GM19043 (cell line): ENCODE measurements at regions not wholly inside any gene's neighbourhood (a gene's known extent, or its start where the extent isn't known, plus 50 kb on each side); places are given as distances from the start of the nearest gene placed in this dataset.
"Not testable (repeated sequence)": the region's sequence is repeated elsewhere in the genome, so short reads cannot be mapped to it uniquely, and the experiment has no call there.

Source experiments
- ATAC-seq: cut with Tn5 transposase; IDR thresholded peaks from one replicate; pipeline ENCODE4 v1.9.1; 2021; ENCODE audit warnings: low read depth; ENCODE audit not compliant: unreplicated experiment

DNA sequence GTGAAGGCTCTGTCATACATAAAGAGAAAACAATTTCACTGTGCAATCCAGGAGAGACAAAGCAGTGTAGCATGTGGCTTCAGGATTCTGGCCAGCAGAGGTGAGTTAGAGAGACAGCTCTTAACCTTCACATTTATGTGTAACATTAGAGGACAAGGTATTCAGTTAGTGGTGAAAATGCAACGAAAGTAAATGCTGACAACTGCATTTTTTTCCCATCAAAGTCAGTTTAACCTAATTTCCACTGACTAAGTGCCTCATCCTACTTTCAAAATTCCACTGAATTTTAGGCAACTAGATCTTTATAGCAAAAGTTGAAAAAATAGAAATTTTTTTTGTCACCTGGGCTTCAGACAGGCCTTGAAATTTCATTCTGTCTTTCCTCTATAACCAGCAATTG, 130.8 kb upstream of the LNX1 start:
- ATAC-seq: no peak

DNA sequence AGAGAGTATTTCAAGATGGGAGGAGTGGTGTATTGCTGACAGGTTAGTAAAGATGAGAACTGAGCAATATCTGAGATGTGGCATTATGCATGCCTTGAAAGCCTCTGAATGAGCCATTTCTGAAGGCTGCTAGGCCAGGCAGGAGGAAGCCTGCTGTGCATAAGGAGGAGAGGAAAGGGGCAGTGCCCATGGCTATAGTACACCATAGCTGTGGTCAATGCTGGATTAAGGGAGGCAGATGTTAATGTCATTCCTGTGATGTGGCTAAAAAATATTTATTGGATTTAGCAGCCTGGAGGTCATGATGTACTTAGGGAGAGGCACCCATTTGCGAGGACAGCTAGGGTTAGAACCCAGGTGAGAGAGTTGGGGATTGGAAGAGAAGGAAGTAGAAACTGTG, 130.0 kb upstream of the LNX1 start:
- no peak for ATAC-seq

DNA sequence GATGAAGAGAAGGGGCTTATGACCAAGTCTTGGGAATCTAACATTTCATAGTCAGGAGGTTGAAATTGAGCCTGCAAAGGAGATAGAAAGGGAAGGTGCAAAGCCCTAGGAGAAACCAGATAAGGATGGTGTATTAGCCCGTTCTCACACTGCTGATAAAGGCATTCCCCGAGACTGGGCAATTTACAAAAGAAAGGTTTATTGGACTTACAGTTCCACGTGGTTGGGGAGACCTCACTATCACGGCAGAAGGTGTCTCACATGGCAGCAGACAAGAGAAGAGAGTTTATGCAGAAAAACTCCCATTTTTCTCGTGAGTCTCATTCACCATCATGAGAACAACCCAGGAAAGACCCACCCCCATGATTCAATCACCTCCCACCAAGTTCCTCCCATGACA, 129.5 kb upstream of the LNX1 start:
- ATAC-seq: no peak

DNA sequence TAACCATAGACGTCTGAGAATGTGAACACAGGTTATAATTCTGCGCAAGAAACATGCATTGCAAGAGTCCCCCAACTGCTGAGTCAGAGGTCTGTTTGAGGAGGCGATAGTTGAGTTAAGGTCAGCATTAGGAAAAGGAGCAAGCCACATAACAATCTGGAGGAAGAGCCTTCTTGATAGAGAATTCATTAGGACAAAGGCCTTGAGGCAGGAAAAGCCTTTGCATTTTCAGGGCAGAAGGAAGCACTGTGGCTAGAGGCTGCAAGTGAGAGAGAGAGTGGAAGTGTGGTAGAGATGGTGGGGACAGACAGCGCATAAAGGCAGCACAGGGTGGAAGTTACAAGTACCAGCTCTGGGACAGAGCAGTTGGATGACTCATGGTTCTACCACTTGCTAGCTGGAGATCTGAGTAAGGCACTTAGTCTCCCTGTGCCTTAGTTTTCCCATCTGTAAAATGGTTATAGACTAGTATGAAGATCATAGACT, 125.8 kb upstream of the LNX1 start:
- no peak for ATAC-seq

DNA sequence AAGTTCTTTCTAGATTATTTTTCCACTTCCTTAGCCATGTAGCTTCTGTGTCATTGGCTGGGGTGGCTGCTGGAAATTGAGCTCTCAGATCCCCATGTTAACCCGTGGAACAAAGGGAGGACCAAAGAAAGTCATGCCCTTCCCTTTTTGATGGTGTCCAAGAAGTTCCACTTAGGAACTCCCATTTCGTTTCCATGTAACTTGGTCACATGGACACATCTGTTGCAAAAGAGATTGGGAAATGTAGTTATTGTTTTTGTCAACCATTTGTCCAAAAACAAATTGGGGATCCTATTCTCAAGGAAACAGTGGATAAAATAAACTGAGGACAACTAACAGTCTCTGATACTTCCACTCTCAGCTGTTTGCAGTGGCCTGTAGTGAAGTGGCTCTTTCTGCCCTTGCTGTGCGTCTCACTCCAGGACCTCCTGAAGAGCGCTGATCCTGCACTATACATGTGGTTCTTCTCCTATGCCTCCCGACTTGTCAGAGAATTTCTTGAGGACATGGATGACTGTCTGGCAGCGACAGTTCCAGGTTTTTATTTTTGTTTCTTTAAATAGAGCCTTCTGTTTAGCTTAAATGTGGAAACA, 125.3 kb upstream of the LNX1 start:
- no peak for ATAC-seq

DNA sequence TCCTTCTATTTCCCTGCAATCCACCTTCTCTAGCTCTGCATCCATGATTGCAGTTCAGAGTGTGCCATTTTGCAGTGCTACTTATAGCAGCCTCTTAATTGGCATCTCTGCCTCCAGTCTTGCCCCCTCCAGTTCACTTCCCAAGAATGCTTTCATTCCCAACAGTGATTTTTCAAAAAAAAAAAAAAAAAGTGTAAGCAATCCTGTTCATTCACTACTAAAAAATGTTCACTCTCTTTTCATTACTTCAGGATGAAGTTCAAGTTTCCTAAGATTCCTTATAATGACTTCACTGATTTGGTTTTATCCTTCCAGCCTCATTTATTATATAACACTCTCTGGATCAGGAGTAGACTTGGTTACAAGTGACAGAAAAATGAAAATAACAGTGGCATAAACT, 124.7 kb upstream of the LNX1 start:
- no peak for ATAC-seq

DNA sequence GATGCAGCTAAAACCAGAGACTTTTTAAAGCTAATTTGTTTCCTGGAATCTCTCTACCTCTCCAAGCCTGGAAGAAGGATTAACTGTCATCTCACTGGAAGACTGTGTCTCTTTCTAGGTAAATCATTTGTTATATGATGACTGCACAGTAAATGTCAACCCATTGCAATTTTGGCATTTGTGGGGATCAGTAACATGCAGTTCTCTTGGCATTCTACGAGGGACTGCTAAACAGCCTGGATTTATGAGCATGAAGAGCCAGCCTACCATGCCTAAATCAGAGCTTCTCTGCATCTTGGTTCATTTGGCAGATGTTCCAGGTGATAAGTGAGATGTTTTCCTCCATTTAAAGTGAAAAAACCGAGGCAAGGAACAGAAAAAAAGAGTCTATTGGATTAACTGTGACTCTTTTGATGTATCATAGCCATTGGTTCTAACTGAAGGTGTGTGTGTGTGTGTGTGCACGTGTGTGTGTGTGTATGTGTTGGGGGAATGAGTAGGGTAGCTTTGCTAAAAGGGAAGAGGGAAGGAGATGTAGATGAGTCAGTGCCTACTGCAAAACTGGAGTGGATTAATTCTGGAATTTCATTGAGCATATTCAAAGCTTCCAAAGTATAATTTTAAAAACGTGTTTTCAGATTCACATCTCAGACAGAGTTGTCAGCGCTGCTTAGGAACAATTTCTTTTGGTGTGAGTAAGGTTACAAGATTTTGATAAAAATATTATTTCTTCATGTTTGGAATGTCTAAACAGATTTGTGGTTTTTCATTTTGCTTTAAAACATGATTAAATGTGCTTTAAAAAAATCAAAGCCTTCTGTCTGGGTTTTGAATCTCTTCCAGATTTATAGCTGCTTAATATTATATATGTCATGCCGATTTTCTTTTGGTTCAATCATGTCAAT, 123.2 kb upstream of the LNX1 start:
- ATAC-seq: no peak

DNA sequence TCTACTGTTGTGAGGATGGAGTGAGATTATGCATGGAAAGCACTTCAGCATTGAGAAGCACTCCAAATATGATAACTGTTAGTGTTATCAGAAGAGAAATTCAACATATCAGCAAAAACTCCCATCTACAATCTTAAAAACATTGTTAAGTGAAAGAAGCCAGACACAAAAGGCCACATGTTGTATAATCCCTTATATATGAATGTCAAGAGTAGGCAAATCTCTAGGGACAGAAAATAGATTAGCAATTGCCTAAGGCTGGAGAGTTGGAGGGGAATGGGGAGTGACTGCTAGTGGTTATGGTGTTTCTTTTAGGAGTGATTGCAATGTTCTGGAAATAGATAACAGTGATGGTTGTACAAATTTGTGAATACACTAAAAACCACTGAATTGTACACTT, 122.5 kb upstream of the LNX1 start:
- no peak for ATAC-seq

DNA sequence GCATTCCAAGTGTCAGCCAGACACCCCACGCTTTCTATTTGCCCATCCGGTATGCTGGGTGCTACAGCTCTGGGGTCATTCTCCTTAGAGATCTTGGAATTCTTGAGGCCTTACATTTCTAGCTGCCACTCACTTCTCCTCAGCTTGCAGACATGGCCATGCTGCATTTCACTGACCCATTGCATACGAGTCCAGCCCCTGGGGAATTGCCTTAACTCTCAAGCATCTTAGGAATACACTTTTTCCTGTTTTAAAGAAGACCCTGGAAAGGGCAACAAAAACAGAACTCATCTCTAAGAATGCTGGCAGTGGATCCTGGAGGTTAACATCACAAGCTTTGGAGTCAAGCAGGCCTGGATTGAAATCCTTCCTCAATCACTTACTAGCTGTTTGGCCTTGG, 122.0 kb upstream of the LNX1 start:
- no peak for ATAC-seq

DNA sequence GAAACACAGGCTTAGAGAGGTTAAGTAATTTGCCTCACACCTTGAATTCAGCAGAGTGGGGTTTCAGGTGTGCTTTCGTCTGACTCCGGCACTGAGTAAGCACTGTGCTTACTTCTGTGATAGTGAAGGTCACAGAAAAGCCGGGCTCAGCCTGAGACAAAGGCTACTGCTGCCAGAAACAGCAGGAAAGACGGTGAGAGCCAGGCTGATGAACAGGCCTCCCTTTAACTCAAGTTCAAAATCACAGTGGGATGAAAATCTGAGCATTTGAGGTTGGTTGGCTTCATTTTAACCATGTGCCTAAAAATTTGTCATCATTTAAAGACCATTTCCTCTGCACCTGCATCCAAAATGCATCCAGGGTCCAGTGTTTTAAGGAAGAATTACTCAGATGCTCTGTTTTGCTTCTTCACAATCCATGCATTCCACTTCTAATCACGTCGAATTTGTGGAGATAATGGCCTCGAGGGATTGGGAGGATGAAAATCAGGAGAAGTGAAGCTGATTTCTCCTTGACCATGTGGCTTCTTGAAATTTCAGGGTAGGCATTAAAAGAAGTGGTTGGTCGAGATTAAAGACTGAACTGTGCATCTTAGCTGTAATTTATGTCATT, 121.2 kb upstream of the LNX1 start:
- no peak for ATAC-seq

DNA sequence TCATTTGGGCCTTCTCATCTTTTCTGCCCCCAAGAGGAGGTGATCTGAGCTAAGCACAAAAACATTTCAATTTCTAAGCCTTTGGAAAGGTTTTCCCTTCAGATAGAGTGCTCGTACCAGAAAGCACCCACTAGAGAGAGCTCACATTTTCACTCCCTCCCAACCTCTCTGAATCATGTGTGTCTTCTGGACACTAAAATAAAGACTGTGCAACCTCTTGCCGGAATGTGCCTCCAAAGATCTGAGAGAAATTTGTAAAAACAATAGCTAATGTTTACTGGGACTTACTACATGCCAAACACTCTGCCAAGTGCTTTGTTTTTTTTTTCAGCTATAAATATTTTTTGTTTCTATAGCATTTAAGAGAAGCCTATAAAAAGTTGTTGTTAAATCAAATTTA, 120.6 kb upstream of the LNX1 start:
- no peak for ATAC-seq

DNA sequence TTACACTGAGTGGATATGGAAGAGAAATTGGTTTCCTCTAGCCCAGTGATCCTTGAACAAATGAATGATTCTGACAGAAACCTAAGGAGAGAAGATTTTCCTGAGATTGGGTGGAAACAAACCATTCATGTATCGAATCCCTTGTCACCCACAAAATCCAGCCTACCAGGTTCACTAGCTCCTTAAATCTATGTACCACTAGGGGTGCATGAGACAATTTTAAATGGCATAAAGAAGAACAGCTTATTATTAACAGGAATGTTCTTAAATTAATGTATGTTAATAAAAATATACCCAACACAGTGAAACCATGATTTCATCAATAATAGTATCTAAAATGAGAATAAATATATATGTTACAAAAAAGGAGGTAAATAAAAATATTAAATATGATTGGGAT, 118.4 kb upstream of the LNX1 start:
- no peak for ATAC-seq

DNA sequence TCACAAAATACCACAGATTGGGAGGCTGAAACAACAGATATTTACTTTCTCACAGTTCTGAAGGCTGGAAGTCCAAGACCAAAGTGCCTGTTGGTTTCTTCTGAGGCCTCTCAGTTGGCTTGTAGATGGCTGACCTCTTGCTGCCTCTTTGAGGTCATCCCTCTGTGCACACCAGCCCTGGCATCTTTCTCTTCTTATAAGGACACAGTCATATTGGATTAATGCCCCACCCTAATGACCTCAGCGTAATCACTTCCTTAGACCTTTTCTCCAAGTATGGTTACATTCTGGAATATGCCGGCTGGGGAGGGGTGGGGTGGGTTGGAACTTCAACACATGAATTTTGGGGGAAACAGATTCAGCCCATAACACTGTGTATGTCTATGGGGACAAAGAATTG, 116.2 kb upstream of the LNX1 start:
- no peak for ATAC-seq

DNA sequence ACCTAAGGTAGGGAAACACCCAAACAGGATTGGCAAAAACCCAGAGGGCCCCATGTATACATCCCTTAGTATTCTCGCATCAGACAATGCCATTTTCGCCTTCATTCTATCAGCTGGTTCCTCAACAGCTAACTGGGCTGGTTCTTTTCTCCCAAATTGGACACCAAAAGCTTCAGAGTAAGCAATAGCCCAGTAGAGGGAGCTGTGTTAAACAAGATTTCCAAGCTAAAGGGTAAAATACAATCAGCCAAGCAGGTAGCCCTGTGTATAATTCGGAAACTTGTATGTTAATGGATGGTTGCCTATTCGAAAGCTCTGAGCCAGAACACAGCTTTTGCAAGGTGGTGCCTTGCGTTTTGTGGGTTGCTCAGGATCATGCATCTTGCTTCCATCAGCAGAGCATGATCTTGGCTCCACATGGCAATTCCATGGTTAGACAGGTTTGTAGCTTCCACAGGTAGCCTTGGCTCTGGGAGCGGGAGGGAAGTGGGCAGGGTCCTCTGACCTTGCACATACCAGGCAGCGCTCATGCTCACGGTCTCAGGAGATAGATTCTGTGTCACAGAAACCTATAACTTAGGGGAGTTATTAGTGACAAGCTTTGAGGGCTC, 115.2 kb upstream of the LNX1 start:
- ATAC-seq: no peak

DNA sequence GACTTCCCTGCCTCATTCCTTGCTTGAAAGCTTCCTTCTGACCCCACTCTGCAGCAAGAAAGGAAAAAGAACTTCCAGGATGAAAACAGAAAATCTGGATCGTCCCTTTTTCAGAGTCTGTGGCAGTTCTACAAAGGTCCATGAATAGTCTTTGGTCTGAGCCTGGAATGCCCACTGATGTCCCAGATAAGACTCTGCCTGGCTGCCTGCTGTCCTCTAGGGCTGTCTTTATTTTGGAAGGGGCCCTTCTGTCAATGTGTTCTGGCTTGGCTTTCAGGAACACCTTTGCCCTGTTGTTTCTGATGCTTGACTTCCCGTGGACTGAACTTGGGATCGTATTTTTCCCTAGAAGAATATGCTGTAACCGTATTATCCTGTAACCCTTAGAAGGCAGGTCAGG, 114.7 kb upstream of the LNX1 start:
- ATAC-seq: no peak

DNA sequence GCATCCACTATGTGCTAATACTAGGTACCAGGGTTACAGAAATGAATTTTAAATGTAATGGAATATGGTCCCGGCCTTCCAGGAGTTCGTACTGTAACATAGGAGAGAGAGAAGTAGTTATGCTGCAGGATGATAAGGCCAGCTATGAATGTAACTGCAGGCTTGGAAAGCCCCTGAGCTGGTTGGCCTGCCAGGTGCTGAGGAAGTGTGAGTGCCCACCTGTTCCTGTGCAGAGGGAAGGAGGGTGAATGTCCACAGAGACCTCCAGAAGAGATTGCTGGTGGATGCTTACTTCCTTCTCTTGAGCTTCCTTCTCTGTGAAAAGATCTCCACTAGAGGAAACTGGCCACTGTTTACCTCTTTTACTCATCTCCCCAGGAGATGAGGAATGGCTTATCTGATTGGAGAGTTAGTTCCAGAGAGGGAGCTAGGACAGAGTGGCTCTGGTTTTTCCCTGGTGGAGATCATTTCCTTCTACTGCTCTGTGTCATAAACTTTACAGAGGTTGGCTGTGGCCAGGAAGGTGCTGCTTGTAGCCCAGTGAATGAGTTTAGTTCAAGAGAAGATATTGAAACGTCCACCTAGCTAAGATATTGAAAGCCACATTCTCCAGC, 114.0 kb upstream of the LNX1 start:
- ATAC-seq: no peak

DNA sequence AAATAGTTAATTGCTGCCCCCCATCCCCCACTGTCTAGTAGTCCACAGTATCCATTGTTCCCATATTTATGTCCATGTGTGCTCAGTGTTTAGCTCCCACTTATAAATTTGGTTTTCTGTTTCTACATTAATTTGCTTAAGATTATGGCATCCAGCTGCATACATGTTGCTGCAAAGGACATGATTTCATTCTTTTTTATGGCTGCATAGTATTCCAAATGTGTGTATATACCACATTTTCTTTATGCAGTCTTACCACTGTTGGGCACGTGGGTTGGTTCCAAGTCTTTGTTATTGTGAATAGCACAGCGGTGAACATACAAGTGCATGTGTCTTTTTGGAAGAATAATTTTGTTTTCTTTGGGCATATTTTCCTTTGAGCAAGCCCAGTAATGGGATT, 113.0 kb upstream of the LNX1 start:
- no peak for ATAC-seq

DNA sequence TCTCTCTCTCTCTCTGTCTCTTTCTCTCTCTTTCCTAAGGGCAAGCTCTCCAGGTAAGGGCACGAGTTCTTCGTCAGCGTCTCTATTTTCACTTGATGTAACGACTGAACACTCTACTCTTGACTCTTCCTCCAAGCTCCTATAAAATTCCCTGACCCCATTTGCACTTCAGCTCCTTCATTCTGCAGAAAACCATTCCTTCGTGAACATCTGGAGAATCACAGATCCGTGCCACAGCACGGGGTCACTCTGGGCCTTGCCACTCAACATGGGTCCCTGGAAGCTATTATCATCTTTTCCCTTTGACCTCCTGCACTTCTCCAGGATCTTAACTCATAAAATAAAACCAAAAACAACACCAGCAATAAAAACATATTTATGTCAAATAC, 112.0 kb upstream of the LNX1 start:
- no peak for ATAC-seq

DNA sequence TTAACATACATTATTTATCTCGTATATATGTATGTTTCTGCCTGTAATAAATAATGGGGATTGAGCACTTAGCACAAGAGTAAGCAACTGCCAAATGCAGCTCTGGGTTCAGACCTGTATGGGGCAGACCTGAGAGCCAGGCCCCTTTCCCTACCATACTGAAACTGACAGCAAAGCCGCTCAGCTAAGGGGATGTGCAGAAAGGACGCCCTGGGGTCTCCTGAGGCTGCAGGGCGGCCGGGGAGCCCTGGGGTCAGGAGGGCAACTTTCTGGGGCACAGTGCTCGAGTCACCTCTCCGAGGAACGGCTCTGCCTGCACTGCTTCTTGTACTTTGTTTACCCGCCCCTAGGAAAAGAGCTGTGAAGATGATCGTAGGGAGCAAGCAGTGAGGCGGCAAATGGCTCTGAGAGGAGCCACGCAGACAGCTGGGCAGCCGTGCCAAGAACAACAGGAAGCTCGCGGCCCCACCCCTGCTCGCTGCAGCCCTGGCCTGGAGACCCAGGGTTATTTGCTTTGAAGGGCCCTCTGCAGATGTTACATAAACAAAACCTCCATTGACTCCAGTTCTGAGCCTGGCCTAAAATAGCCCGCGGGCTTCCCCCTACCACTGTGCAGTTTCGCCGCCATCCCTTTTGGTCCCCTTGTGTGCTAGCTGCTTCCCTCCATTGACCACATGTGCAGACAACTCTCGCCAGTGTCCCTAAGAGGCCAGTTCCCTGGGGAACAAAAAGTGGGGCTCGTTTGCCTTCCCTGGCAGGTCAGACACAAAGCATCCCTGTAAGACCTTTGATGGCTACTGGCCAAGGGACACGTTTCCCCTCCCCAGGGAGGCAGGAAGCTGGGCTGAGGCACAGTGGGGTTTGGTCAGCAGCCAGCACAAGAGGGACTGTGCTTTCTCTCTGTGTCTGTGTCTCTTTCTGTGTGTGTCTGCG, 111.3 kb upstream of the LNX1 start:
- ATAC-seq: peak; percentile 82

DNA sequence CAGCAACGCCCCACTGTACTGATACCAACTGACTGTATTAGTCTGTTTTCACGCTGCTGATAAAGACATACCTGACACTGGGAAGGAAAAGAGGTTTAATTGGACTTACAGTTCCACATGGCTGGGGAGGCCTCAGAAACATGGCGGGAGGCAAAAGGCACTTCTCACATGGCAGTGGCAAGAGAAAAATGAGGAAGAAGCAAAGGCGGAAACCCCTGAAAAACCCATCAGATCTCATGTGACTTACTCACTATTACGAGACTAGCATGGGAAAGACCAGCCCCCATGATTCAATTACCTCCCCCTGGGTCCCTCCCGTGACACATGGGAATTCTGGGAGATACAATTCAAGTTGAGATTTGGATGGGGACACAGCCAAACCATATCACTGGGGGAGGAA, 110.0 kb upstream of the LNX1 start:
- ATAC-seq: not testable (repeated sequence)
